HEK293T (cell line): ENCODE measurements at regions not wholly inside any gene's neighbourhood (a gene's known extent, or its start where the extent isn't known, plus 50 kb on each side); places are given as distances from the start of the nearest gene placed in this dataset.

ENCODE experiments used
- BHLHE40 ChIP-seq: fragments of 450-650 bp; IDR thresholded peaks from 2 replicates; pipeline ENCODE4 v1.6.1; 2016; ENCODE audit warnings: mild to moderate bottlenecking, moderate library complexity, borderline replicate concordance
- CTBP1 ChIP-seq: fragments of 450-650 bp; IDR thresholded peaks from 2 replicates; pipeline ENCODE4 v1.6.1; 2016; ENCODE audit warnings: borderline replicate concordance
- ELF4 ChIP-seq: fragments of 450-650 bp; IDR thresholded peaks from 2 replicates; pipeline ENCODE4 v1.6.1; 2017; ENCODE audit warnings: antibody characterized with exemption
- FOXA1 ChIP-seq: fragments of 450-650 bp; IDR thresholded peaks from 2 replicates; pipeline ENCODE4 v1.6.1; 2016; ENCODE audit warnings: mild to moderate bottlenecking
- FOXK2 ChIP-seq: fragments of 450-650 bp; IDR thresholded peaks from 2 replicates; pipeline ENCODE4 v1.6.1; 2016; ENCODE audit warnings: mild to moderate bottlenecking
- FOXM1 ChIP-seq: fragments of 450-650 bp; IDR thresholded peaks from 2 replicates; pipeline ENCODE4 v1.6.1; 2017; ENCODE audit warnings: mild to moderate bottlenecking, borderline replicate concordance
- L3MBTL2 ChIP-seq: fragments of 450-650 bp; conservative IDR thresholded peaks from 2 replicates; pipeline ENCODE4 v1.6.1; 2016; ENCODE audit warnings: mild to moderate bottlenecking
- NFRKB ChIP-seq: fragments of 450-650 bp; IDR thresholded peaks from 2 replicates; pipeline ENCODE4 v1.6.1; 2016; ENCODE audit warnings: mild to moderate bottlenecking, moderate library complexity
- TARDBP ChIP-seq: fragments of 450-650 bp; IDR thresholded peaks from 2 replicates; pipeline ENCODE4 v1.6.1; 2016

DNA sequence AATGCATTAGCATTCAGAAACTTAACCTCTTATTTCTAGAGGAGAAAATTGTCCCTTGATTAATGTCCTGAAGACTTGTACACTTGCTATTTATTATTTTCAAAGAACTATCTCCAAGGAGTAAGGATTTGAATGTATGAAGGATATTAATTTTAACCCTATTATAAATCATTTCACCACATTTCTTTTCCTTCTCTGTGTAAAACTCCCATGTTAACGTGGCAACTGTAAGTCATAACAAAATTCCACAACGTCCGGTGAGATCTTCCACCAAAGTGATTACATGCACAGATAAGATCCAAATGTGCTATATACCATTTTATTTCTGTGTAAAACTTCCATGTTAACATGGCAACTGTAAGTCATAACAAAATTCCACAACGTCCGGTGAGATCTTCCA lies 229.1 kb upstream of the ARHGEF26 start:
- TF ChIP-seq L3MBTL2 (no peak), FOXK2 (no peak), FOXM1 (no peak), CTBP1 (no peak), ELF4 (no peak), BHLHE40 (no peak), FOXA1 (no peak), TARDBP (no peak), NFRKB (no peak)
